Stomach (tissue), 8 donors: ENCODE measurements at regions not wholly inside any gene's neighbourhood (a gene's known extent, or its start where the extent isn't known, plus 50 kb on each side); places are given as distances from the start of the nearest gene placed in this dataset.
"Not testable (repeated sequence)": the region's sequence is repeated elsewhere in the genome, so short reads cannot be mapped to it uniquely, and the experiment has no call there.

ENCODE experiments used
- DNase-seq, 2 donors: peaks; one replicate each; pipeline versions ENCODE4 v3.0.0 to v3.0.0-alpha.2; 2013 to 2019
- H3K27ac ChIP-seq, 5 donors: fragments of 200-600 bp in 4 of 5; sonication (generic) in 4 of 5; one replicate each; pipeline ENCODE4 v1.5.1; 2013 to 2019; ENCODE audit warnings: mild to moderate bottlenecking in 1 of 5, moderate library complexity in 1 of 5
- H3K27me3 ChIP-seq, 3 donors: fragments of 200-600 bp; sonication (generic); one replicate each; pipeline ENCODE4 v1.5.1; 2017 to 2019; ENCODE audit warnings: mixed run types in 1 of 3
- H3K36me3 ChIP-seq, 4 donors: fragments of 200-600 bp; sonication (generic); 1 replicate in 3 of 4; 2 replicates in 1 of 4; pipeline ENCODE4 v1.5.1; 2016 to 2019
- H3K4me1 ChIP-seq, 4 donors: fragments of 200-600 bp; sonication (generic); one replicate each; pipeline ENCODE4 v1.5.1; 2016 to 2019
- H3K4me3 ChIP-seq, 4 donors: fragments of 200-600 bp; sonication (generic) in 3 of 4; one replicate each; pipeline ENCODE4 v1.5.1; 2016 to 2019; ENCODE audit warnings: mild to moderate bottlenecking in 1 of 4
- H3K9me3 ChIP-seq, 4 donors: fragments of 200-600 bp; sonication (generic); one replicate each; pipeline ENCODE4 v1.5.1; 2016 to 2019
- CTCF ChIP-seq, 7 experiments: fragments of 450-650 bp in 4 of 7; fragments of 200-600 bp in 3 of 7; sonication (generic) in 3 of 7; IDR thresholded peaks; one replicate each; pipeline ENCODE4 v1.5.1; 2016 to 2019; ENCODE audit warnings: antibody characterized with exemption in 7 of 7, control low read depth in 2 of 7, mild to moderate bottlenecking in 1 of 7
- EP300 ChIP-seq: sonication (generic); formaldehyde crosslinking; IDR thresholded peaks from one replicate; pipeline ENCODE4 v1.6.1; 2017; ENCODE audit warnings: antibody characterized with exemption
- POLR2A ChIP-seq, 4 donors: fragments of 450-650 bp; IDR thresholded peaks; one replicate each; pipeline ENCODE4 v1.6.1; 2016; ENCODE audit warnings: antibody characterized with exemption in 4 of 4, control low read depth in 2 of 4, mild to moderate bottlenecking in 1 of 4, moderate library complexity in 1 of 4
- POLR2AphosphoS5 ChIP-seq, 3 donors: sonication (generic); formaldehyde crosslinking; IDR thresholded peaks; one replicate each; pipeline ENCODE4 v1.6.1; 2016; ENCODE audit warnings: antibody characterized with exemption in 3 of 3
- WGBS, 5 donors: extraction: QIAGEN DNeasy Blood & Tissue Kit in 3 of 5; methylation state at CpG; one replicate each; pipeline versions ENCODE4 v1.1.5 to v1.1.7; 2013 to 2018; 5-methylcytosine and 5-hydroxymethylcytosine counted together
- intact Hi-C: fragments of 100-400 bp; cut with DNase I; formaldehyde crosslinking; loops from one replicate; pipeline ENCODE4 v1.15.1; 2023; ENCODE audit warnings: low total_unique reads
- donor health status: healthy with polysubstance abuse.
- donor health status: Bipolar disorder and iron deficiency.
- donor health status: healthy.

GRCh38 chr2:105536175-105536574 is 137.3 kb upstream of the FHL2 start:
- no peaks in the 10 kb centered on the region for H3K36me3 ChIP-seq
- 62 to 74% (median 65%) methylated on average over 3 of the region's 3 CpGs for WGBS, 5 donors
- H3K27me3 ChIP-seq = peaks cover 0 to 6% (median 0%) of the 10 kb centered on the region in 3 donors
- TF ChIP-seq POLR2A (IDR thresholded peaks at IDR 0.05) (no peak), POLR2AphosphoS5 (IDR thresholded peaks at IDR 0.05) (no peak), CTCF (IDR thresholded peaks at IDR 0.05) (no peak), EP300 (no peak)
- H3K4me3 ChIP-seq = no peak overlapping the region
- intact Hi-C loops = no loop called here
- H3K9me3 ChIP-seq = no peaks in the 10 kb centered on the region
- no peak overlapping the region for H3K27ac ChIP-seq
- H3K4me1 ChIP-seq = no peaks in the 10 kb centered on the region
- DNase-seq = no peak

GRCh38 chr2:105529258-105529657 is 130.4 kb upstream of the FHL2 start:
- intact Hi-C loops, H3K4me1 ChIP-seq, H3K4me3 ChIP-seq, H3K36me3 ChIP-seq, H3K27me3 ChIP-seq, H3K9me3 ChIP-seq, H3K27ac ChIP-seq, DNase-seq: not testable (repeated sequence)

- WGBS, 5 donors = 83 to 93% (median 88%) methylated on average over 22 to 30 of the region's 30 CpGs
- H3K27me3 ChIP-seq = no peaks in the 10 kb centered on the region
- no peak overlapping the region for H3K4me3 ChIP-seq
- H3K27ac ChIP-seq = no peak overlapping the region
- no peaks in the 10 kb centered on the region for H3K9me3 ChIP-seq
- H3K4me1 ChIP-seq = peaks cover 0 to under 1% (median 0%) of the 10 kb centered on the region in 4 donors
- no peak for DNase-seq
- H3K36me3 ChIP-seq = no peaks in the 10 kb centered on the region
- intact Hi-C loops = no loop called here
- TF ChIP-seq POLR2A (IDR thresholded peaks at IDR 0.05) (no peak), POLR2AphosphoS5 (IDR thresholded peaks at IDR 0.05) (no peak), EP300 (no peak), CTCF (IDR thresholded peaks at IDR 0.05) (no peak)
Measured at GRCh38 chr2:105526000-105526925, 127.4 kb upstream of the FHL2 start.

GRCh38 chr2:105525201-105525600 is 126.3 kb upstream of the FHL2 start:
- no peak for DNase-seq
- Histone ChIP-seq H3K27me3 (no peaks in the 10 kb centered on the region), H3K9me3 (no peaks in the 10 kb centered on the region), H3K36me3 (no peaks in the 10 kb centered on the region), H3K4me1 (peaks cover 0 to 5% (median 0%) of the 10 kb centered on the region in 4 donors), H3K27ac (no peak overlapping the region), H3K4me3 (no peak overlapping the region)
- 80 to 95% (median 93%) methylated on average over 4 to 6 of the region's 6 CpGs for WGBS, 5 donors
- TF ChIP-seq POLR2AphosphoS5 (IDR thresholded peaks at IDR 0.05) (no peak), POLR2A (IDR thresholded peaks at IDR 0.05) (no peak), CTCF (IDR thresholded peaks at IDR 0.05) (no peak), EP300 (no peak)
- intact Hi-C loops = no loop called here

GRCh38 chr2:105522645-105523044 is 123.8 kb upstream of the FHL2 start:
- Histone ChIP-seq H3K27me3 (no peaks in the 10 kb centered on the region), H3K4me3 (no peak overlapping the region), H3K9me3 (no peaks in the 10 kb centered on the region), H3K27ac (no peak overlapping the region), H3K36me3 (no peaks in the 10 kb centered on the region), H3K4me1 (peaks cover 9 to 15% (median 13%) of the 10 kb centered on the region in 4 donors)
- no peak for DNase-seq
- 31 to 61% (median 38%) methylated on average over 4 of the region's 4 CpGs for WGBS, 5 donors
- intact Hi-C loops = loop anchor here (5.0 kb wide), 1 partner anchor 155 kb away; no protein-coding TSS in a partner anchor
- TF ChIP-seq EP300 (no peak), POLR2A (IDR thresholded peaks at IDR 0.05) (no peak), POLR2AphosphoS5 (IDR thresholded peaks at IDR 0.05) (no peak), CTCF (IDR thresholded peaks at IDR 0.05) (no peak)
